ENCODE measurements at regions not wholly inside any gene's neighbourhood (a gene's known extent, or its start where the extent isn't known, plus 50 kb on each side); places are given as distances from the start of the nearest gene placed in this dataset.

GRCh38 chr2:4914036-4914435 lies 778.1 kb upstream of the SOX11 start:
- TF ChIP-seq CTCF (IDR thresholded peaks at IDR 0.05) = no peak
- no peak for TF ChIP-seq ZFX (IDR thresholded peaks at IDR 0.05; ENCODE audit: borderline replicate concordance)
